H1 (cell line): ENCODE measurements at regions not wholly inside any gene's neighbourhood (a gene's known extent, or its start where the extent isn't known, plus 50 kb on each side); places are given as distances from the start of the nearest gene placed in this dataset.

ENCODE experiments used
- CTCF ChIA-PET: fragments of 300-600 bp; sonication (Branson Sonifier 250); formaldehyde crosslinking; loops from one replicate; lab custom pipeline; 2021; ENCODE audit not compliant: partially characterized antibody; lab: Charles Lee
- POLR2A ChIA-PET: fragments of 300-600 bp; sonication (Branson Sonifier 250); formaldehyde crosslinking; loops from one replicate; lab custom pipeline; 2021; ENCODE audit warnings: inconsistent platforms; ENCODE audit not compliant: partially characterized antibody; lab: Charles Lee
- DNase-seq, 2 experiments: peaks; one replicate each; pipeline versions ENCODE4 v3.0.0 to v3.0.0-alpha.2; 2010 to 2022; ENCODE audit warnings: low spot score in 2 of 2, low read depth in 1 of 2, mixed read lengths in 1 of 2
- FAIRE-seq: peaks from 2 replicates; lab custom pipeline; 2011; peaks lifted over from hg19 to GRCh38; lab: Jason Lieb, UNC
- H2AFZ ChIP-seq: 2 replicates; pipeline ENCODE4 v1.8.1; 2012; ENCODE audit warnings: low read length, inconsistent platforms
- H2AK5ac ChIP-seq: 2 replicates; pipeline ENCODE4 v1.6.1; 2013; ENCODE audit warnings: low read depth, low read length
- H2BK120ac ChIP-seq: replicated peaks from 2 replicates; pipeline ENCODE3; 2013; ENCODE audit warnings: low read depth, low read length, inconsistent platforms
- H2BK12ac ChIP-seq: 2 replicates; pipeline ENCODE4 v1.6.1; 2013; ENCODE audit warnings: low read depth, low read length
- H2BK15ac ChIP-seq: 2 replicates; pipeline ENCODE4 v1.6.1; 2013; ENCODE audit warnings: low read length
- H2BK20ac ChIP-seq: 2 replicates; pipeline ENCODE4 v1.6.1; 2013; ENCODE audit warnings: low read length
- H2BK5ac ChIP-seq: 2 replicates; pipeline ENCODE4 v1.6.1; 2013; ENCODE audit warnings: low read depth, low read length
- H3K14ac ChIP-seq: 2 replicates; pipeline ENCODE4 v1.6.1; 2013; ENCODE audit warnings: inconsistent platforms; ENCODE audit not compliant: insufficient read length
- H3K18ac ChIP-seq: 2 replicates; pipeline ENCODE4 v1.6.1; 2013; ENCODE audit warnings: low read length; ENCODE audit errors: extremely low read depth
- H3K23ac ChIP-seq: 2 replicates; pipeline ENCODE4 v1.6.1; 2013; ENCODE audit warnings: inconsistent platforms; ENCODE audit not compliant: insufficient read length
- H3K23me2 ChIP-seq: 2 replicates; pipeline ENCODE4 v1.6.1; 2013; ENCODE audit warnings: low read depth, low read length
- H3K27ac ChIP-seq: 2 replicates; pipeline ENCODE4 v1.6.1; 2011; ENCODE audit warnings: low read depth, low read length, inconsistent platforms
- H3K27me3 ChIP-seq, 4 experiments: replicated peaks in 1 of 4; 1 replicate in 1 of 4; 2 replicates in 3 of 4; pipeline versions ENCODE4 v1.6.1 to v1.8.1; 2011 to 2013; ENCODE audit warnings: low read length in 3 of 4, mild to moderate bottlenecking in 3 of 4, inconsistent platforms in 2 of 4, mixed read lengths in 2 of 4, moderate library complexity in 1 of 4; ENCODE audit not compliant: control insufficient read depth in 3 of 4, insufficient read depth in 3 of 4; ENCODE audit errors: extremely low read depth in 1 of 4
- H3K36me3 ChIP-seq, 4 experiments: 2 replicates each; pipeline versions ENCODE4 v1.6.1 to v1.8.1; 2011 to 2013; ENCODE audit warnings: mild to moderate bottlenecking in 4 of 4, low read length in 3 of 4, moderate library complexity in 2 of 4, control low read depth in 1 of 4, inconsistent platforms in 1 of 4; ENCODE audit not compliant: insufficient read depth in 4 of 4, control insufficient read depth in 2 of 4
- H3K4ac ChIP-seq: replicated peaks from 2 replicates; pipeline ENCODE3; 2013; ENCODE audit warnings: low read length, low read depth, mixed read lengths, inconsistent platforms; ENCODE audit not compliant: insufficient read length
- H3K4me1 ChIP-seq, 4 experiments: replicated peaks in 1 of 4; 1 replicate in 1 of 4; 2 replicates in 3 of 4; pipeline versions ENCODE4 v1.6.1 to v1.8.1; 2011 to 2013; ENCODE audit warnings: low read length in 3 of 4, inconsistent platforms in 2 of 4, mixed read lengths in 1 of 4; ENCODE audit not compliant: insufficient read depth in 4 of 4, control insufficient read depth in 3 of 4
- H3K4me2 ChIP-seq, 2 experiments: 2 replicates each; pipeline versions ENCODE4 v1.6.1 to v1.8.1; 2011 to 2013; ENCODE audit warnings: low read depth in 2 of 2, low read length in 2 of 2, control low read depth in 1 of 2, inconsistent platforms in 1 of 2, mild to moderate bottlenecking in 1 of 2; ENCODE audit not compliant: insufficient read depth in 1 of 2
- H3K4me3 ChIP-seq, 4 experiments: fragments of 200-600, 300-600 bp in 1 of 4; sonication (generic), shearing (Covaris generic), sonication (Bioruptor Twin) in 1 of 4; 2 replicates each; pipeline versions ENCODE4 v1.5.1 to v1.8.1; 2011 to 2016; ENCODE audit warnings: low read length in 4 of 4, low read depth in 3 of 4, control low read depth in 2 of 4, inconsistent platforms in 2 of 4, mild to moderate bottlenecking in 2 of 4, mixed read lengths in 1 of 4, moderate library complexity in 1 of 4; ENCODE audit not compliant: insufficient read depth in 2 of 4; ENCODE audit errors: extremely low read depth in 1 of 4
- H3K56ac ChIP-seq: replicated peaks from 2 replicates; pipeline ENCODE3; 2013; ENCODE audit warnings: low read depth, mild to moderate bottlenecking, mixed read lengths, low read length, inconsistent platforms; ENCODE audit not compliant: insufficient read length
- H3K79me1 ChIP-seq: 2 replicates; pipeline ENCODE4 v1.6.1; 2013; ENCODE audit warnings: low read depth, low read length, control low read depth
- H3K79me2 ChIP-seq, 2 experiments: 2 replicates each; pipeline versions ENCODE4 v1.6.1 to v1.8.1; 2012 to 2013; ENCODE audit warnings: low read length in 2 of 2, mild to moderate bottlenecking in 2 of 2, inconsistent platforms in 1 of 2; ENCODE audit not compliant: insufficient read depth in 2 of 2, control insufficient read depth in 1 of 2
- H3K9ac ChIP-seq, 4 experiments: replicated peaks in 1 of 4; 1 replicate in 1 of 4; 2 replicates in 3 of 4; pipeline versions ENCODE4 v1.6.1 to v1.8.1; 2011 to 2013; ENCODE audit warnings: low read depth in 3 of 4, low read length in 3 of 4, control low read depth in 2 of 4, mild to moderate bottlenecking in 2 of 4, moderate library complexity in 2 of 4, inconsistent platforms in 1 of 4; ENCODE audit errors: extremely low read depth in 1 of 4
- H3K9me3 ChIP-seq, 2 experiments: 2 replicates each; pipeline versions ENCODE4 v1.6.1 to v1.8.1; 2012 to 2013; ENCODE audit warnings: mild to moderate bottlenecking in 2 of 2, moderate library complexity in 2 of 2, control low read depth in 1 of 2, inconsistent platforms in 1 of 2, low read depth in 1 of 2, low read length in 1 of 2, mixed read lengths in 1 of 2; ENCODE audit not compliant: insufficient read depth in 2 of 2
- H4K20me1 ChIP-seq, 2 experiments: replicated peaks in 1 of 2; 2 replicates each; pipeline versions ENCODE3 to v1.8.1; 2011 to 2013; ENCODE audit warnings: inconsistent platforms in 2 of 2, low read length in 2 of 2, mild to moderate bottlenecking in 1 of 2; ENCODE audit not compliant: insufficient read depth in 2 of 2, control insufficient read depth in 1 of 2
- H4K5ac ChIP-seq: 2 replicates; pipeline ENCODE4 v1.6.1; 2013; ENCODE audit warnings: low read length, low read depth, mixed read lengths, inconsistent platforms; ENCODE audit not compliant: insufficient read length
- H4K8ac ChIP-seq: 2 replicates; pipeline ENCODE4 v1.8.0; 2013; ENCODE audit warnings: mild to moderate bottlenecking, moderate library complexity, low read length, inconsistent platforms; ENCODE audit not compliant: insufficient read depth; ENCODE audit errors: extremely low read depth
- H4K91ac ChIP-seq: replicated peaks from 2 replicates; pipeline ENCODE3; 2013; ENCODE audit warnings: low read length, mixed read lengths, inconsistent platforms; ENCODE audit not compliant: insufficient read length
- CBX8 ChIP-seq: fragments of 300-800, 300-1000 bp; sonication (generic); IDR thresholded peaks from 2 replicates; pipeline ENCODE4 v1.7.1; 2016; ENCODE audit warnings: low read depth, low read length, borderline replicate concordance
- CEBPB ChIP-seq: IDR thresholded peaks from 2 replicates; pipeline ENCODE4 v1.6.1; 2012; ENCODE audit warnings: low read depth, low read length
- CHD1 ChIP-seq: IDR thresholded peaks from 2 replicates; pipeline ENCODE4 v1.6.1; 2012; ENCODE audit warnings: low read depth, low read length, improper control_type of control experiment
- POLR2A ChIP-seq, 2 experiments: IDR thresholded peaks; 1 replicate in 1 of 2; 2 replicates in 1 of 2; pipeline ENCODE4 v1.6.1; 2011; ENCODE audit warnings: low read depth in 2 of 2, low read length in 2 of 2, mild to moderate bottlenecking in 2 of 2; ENCODE audit errors: control extremely low read depth in 1 of 2
- RNF2 ChIP-seq: fragments of 200-900, 300-1000 bp; sonication (generic); IDR thresholded peaks from 2 replicates; pipeline ENCODE4 v1.7.1; 2016; ENCODE audit warnings: borderline replicate concordance, low read depth, mild to moderate bottlenecking, antibody characterized with exemption, low read length; ENCODE audit not compliant: poor library complexity, severe bottlenecking; ENCODE audit errors: missing control alignments
- SIRT6 ChIP-seq: IDR thresholded peaks from one replicate; pipeline ENCODE4 v1.7.1; 2012; ENCODE audit warnings: low read length, inconsistent platforms
- SIX5 ChIP-seq: IDR thresholded peaks from 2 replicates; pipeline ENCODE4 v1.6.1; 2011; ENCODE audit warnings: mild to moderate bottlenecking, low read depth, low read length
- SP1 ChIP-seq: IDR thresholded peaks from 2 replicates; pipeline ENCODE4 v1.6.1; 2011; ENCODE audit warnings: low read depth, low read length
- TAF7 ChIP-seq: optimal IDR thresholded peaks from 2 replicates; pipeline ENCODE3; 2011; ENCODE audit warnings: low read depth, mild to moderate bottlenecking, inconsistent platforms, low read length, moderate library complexity, borderline replicate concordance
- TCF12 ChIP-seq: IDR thresholded peaks from 2 replicates; pipeline ENCODE4 v1.6.1; 2011; ENCODE audit warnings: low read depth, mild to moderate bottlenecking, low read length
- WGBS, 2 experiments: shearing (Covaris generic) in 1 of 2; methylation state at CpG; one replicate each; pipeline versions ENCODE4 v1.1.6 to v1.1.7; 2013 to 2015; ENCODE audit warnings: low lambda C conversion rate in 2 of 2, mixed read lengths in 2 of 2, inconsistent platforms in 1 of 2, low coverage in 1 of 2, missing lambda C conversion rate in 1 of 2; ENCODE audit not compliant: insufficient replicate concordance in 2 of 2, insufficient coverage in 1 of 2, insufficient read length in 1 of 2; ENCODE audit errors: extremely low coverage in 1 of 2, missing lambda C conversion rate in 1 of 2; 5-methylcytosine and 5-hydroxymethylcytosine counted together
- TF ChIP-seq, protein P1 (sequence below): IDR thresholded peaks from 2 replicates; pipeline ENCODE4 v1.6.1; 2012; ENCODE audit warnings: low read length, inconsistent platforms
- TF ChIP-seq, protein P2 (sequence below): IDR thresholded peaks from 2 replicates; pipeline ENCODE4 v1.6.1; 2012; ENCODE audit warnings: inconsistent platforms

DNA sequence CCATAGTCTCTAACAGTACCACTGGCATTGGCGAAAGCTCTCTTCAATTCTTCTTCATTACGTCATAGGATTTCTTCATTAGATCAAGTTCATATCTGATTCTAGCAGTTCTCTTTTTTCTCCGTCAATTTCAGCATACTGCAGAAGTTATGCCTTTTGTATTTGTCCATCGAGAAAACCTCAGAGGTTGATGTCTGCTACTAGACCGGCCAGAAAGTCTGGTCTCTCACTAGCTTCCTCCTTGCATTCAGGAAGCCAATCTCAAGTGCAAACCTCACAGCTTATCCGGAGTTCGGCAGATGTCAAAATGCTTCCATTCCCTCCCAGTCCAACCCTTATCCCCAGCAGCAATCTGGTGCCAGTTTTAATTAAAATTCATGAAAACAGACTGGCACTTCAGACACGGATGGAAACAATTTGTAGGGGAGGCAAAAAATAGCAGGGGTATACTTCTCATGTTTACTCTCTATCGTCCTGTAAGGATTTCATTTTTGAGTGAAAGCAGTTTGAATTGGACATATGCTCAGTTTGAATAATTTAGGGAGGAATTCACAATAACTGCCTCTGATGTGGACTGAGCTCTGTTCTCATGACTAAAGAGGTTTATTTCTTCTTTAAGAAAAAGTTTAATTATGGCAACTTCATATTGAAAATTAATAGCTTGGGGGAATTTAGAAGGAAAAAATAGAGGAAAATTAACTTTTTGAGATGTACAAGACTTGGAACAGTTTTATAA, 56.4 kb upstream of the TMC1 start:
- Histone ChIP-seq H2BK5ac (no peak overlapping the region), H3K36me3 (no peaks in the 10 kb centered on the region), H2BK12ac (no peak overlapping the region), H3K4me2 (no peak overlapping the region), H3K79me2 (no peaks in the 10 kb centered on the region), H3K14ac (no peak overlapping the region), H2BK15ac (no peak overlapping the region), H2BK120ac (no peak overlapping the region), H3K23me2 (no peaks in the 10 kb centered on the region), H3K4ac (no peak overlapping the region), H3K23ac (no peak overlapping the region), H3K4me3 (no peak overlapping the region), H3K18ac (no peak overlapping the region), H2AK5ac (no peak overlapping the region), H4K8ac (no peak overlapping the region), H3K4me1 (no peaks in the 10 kb centered on the region), H3K56ac (no peak overlapping the region), H4K20me1 (no peaks in the 10 kb centered on the region), H3K9me3 (no peaks in the 10 kb centered on the region), H3K27ac (no peak overlapping the region), H3K27me3 (no peaks in the 10 kb centered on the region), H3K79me1 (no peaks in the 10 kb centered on the region), H3K9ac (no peak overlapping the region), H2BK20ac (no peak overlapping the region), H4K5ac (no peak overlapping the region), H2AFZ (no peak overlapping the region), H4K91ac (no peak overlapping the region)
- ChIA-PET POLR2A (interaction anchor here (1.8 kb wide), 1 partner anchor 100 kb away, joined by 5 read pairs; the partner anchor contains the start of gene ZFAND5), CTCF (interaction anchor here (0.9 kb wide), 1 partner anchor 173 kb away, joined by 3 read pairs; no protein-coding TSS in a partner anchor)
- no peak for DNase-seq
- no peak for FAIRE-seq
- WGBS, 2 experiments, result 94% methylated on average over 9 of the region's 9 CpGs; no CpG with 5 or more reads in 1 of the 2 experiments
- TF ChIP-seq SIRT6 (no peak), POLR2A (IDR thresholded peaks at IDR 0.05; ENCODE audit: control extremely low read depth in 1 of 2, low read depth in 2 of 2, low read length in 2 of 2) (no peak), CEBPB (no peak), CHD1 (no peak), SIX5 (no peak), RNF2 (no peak), SP1 (no peak), TCF12 (no peak), CBX8 (no peak), TAF7 (no peak)
- TF ChIP-seq, protein P1, sequence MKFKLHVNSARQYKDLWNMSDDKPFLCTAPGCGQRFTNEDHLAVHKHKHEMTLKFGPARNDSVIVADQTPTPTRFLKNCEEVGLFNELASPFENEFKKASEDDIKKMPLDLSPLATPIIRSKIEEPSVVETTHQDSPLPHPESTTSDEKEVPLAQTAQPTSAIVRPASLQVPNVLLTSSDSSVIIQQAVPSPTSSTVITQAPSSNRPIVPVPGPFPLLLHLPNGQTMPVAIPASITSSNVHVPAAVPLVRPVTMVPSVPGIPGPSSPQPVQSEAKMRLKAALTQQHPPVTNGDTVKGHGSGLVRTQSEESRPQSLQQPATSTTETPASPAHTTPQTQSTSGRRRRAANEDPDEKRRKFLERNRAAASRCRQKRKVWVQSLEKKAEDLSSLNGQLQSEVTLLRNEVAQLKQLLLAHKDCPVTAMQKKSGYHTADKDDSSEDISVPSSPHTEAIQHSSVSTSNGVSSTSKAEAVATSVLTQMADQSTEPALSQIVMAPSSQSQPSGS, result no peak
- TF ChIP-seq, protein P2, sequence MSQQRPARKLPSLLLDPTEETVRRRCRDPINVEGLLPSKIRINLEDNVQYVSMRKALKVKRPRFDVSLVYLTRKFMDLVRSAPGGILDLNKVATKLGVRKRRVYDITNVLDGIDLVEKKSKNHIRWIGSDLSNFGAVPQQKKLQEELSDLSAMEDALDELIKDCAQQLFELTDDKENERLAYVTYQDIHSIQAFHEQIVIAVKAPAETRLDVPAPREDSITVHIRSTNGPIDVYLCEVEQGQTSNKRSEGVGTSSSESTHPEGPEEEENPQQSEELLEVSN, result no peak
